Type B pancreatic cell (in vitro differentiated cells): ENCODE measurements at regions not wholly inside any gene's neighbourhood (a gene's known extent, or its start where the extent isn't known, plus 50 kb on each side); places are given as distances from the start of the nearest gene placed in this dataset.
"Not testable (repeated sequence)": the region's sequence is repeated elsewhere in the genome, so short reads cannot be mapped to it uniquely, and the experiment has no call there.

Experiments used
- DNase-seq: peaks from one replicate; pipeline ENCODE4 v3.0.0; 2021; ENCODE audit warnings: mixed read lengths; ENCODE audit not compliant: unreplicated experiment; ENCODE audit errors: extremely low spot score
- H3K27ac Mint-ChIP-seq: 2 replicates; pipeline ENCODE4 v1.8.0; 2021; ENCODE audit warnings: mild to moderate bottlenecking, mixed read lengths
- H3K27me3 Mint-ChIP-seq: 2 replicates; pipeline ENCODE4 v1.8.0; 2021; ENCODE audit warnings: mixed read lengths
- H3K36me3 Mint-ChIP-seq: 2 replicates; pipeline ENCODE4 v1.8.0; 2021; ENCODE audit warnings: mixed read lengths
- H3K4me1 Mint-ChIP-seq: one replicate; pipeline ENCODE4 v1.8.0; 2021; ENCODE audit warnings: mixed read lengths; ENCODE audit not compliant: unreplicated experiment
- H3K4me3 Mint-ChIP-seq: 2 replicates; pipeline ENCODE4 v1.8.0; 2021; ENCODE audit warnings: mild to moderate bottlenecking, mixed read lengths
- H3K9me3 Mint-ChIP-seq: 2 replicates; pipeline ENCODE4 v1.8.0; 2021; ENCODE audit warnings: mixed read lengths
- TF ChIP-seq, protein P1 (sequence below): fragments of 200-600 bp; sonication (generic); conservative IDR thresholded peaks from 2 replicates; pipeline ENCODE4 v1.5.0; 2021; ENCODE audit warnings: antibody characterized with exemption, mild to moderate bottlenecking

- no peaks in the 10 kb centered on the region for H3K27me3 Mint-ChIP-seq
- H3K36me3 Mint-ChIP-seq, result peaks cover 32% of the 10 kb centered on the region
- DNase-seq, result no peak
- TF ChIP-seq, protein P1, sequence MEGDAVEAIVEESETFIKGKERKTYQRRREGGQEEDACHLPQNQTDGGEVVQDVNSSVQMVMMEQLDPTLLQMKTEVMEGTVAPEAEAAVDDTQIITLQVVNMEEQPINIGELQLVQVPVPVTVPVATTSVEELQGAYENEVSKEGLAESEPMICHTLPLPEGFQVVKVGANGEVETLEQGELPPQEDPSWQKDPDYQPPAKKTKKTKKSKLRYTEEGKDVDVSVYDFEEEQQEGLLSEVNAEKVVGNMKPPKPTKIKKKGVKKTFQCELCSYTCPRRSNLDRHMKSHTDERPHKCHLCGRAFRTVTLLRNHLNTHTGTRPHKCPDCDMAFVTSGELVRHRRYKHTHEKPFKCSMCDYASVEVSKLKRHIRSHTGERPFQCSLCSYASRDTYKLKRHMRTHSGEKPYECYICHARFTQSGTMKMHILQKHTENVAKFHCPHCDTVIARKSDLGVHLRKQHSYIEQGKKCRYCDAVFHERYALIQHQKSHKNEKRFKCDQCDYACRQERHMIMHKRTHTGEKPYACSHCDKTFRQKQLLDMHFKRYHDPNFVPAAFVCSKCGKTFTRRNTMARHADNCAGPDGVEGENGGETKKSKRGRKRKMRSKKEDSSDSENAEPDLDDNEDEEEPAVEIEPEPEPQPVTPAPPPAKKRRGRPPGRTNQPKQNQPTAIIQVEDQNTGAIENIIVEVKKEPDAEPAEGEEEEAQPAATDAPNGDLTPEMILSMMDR, result no peak
- H3K27ac Mint-ChIP-seq, result no peak overlapping the region
- H3K9me3 Mint-ChIP-seq, result no peaks in the 10 kb centered on the region
- no peaks in the 10 kb centered on the region for H3K4me1 Mint-ChIP-seq
- no peak overlapping the region for H3K4me3 Mint-ChIP-seq
Measured at GRCh38 chr6:144493035-144493910, 208.1 kb downstream of the UTRN start.

DNA sequence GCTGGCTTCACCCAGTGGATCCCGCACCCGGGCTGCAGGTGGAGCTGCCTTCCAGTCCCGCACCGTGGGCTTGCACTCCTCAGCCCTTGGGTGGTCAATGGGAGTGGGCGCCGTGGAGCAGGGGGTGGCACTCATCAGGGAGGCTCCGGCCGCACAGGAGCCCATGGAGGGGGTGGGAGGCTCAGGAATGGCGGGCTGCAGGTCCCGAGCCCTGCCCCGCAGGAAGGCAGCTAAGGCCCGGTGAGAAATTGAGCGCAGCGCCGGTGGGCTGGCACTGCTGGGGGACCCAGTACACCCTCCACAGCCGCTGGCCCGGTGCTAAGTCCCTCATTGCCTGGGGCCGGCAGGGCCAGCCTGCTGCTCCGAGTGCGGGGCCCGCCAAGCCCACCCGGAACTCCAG is 209.9 kb downstream of the UTRN start:
- not testable (repeated sequence) for H3K4me1 Mint-ChIP-seq, H3K27me3 Mint-ChIP-seq, H3K4me3 Mint-ChIP-seq, H3K9me3 Mint-ChIP-seq, H3K27ac Mint-ChIP-seq, DNase-seq
- peaks cover 34% of the 10 kb centered on the region for H3K36me3 Mint-ChIP-seq

DNA sequence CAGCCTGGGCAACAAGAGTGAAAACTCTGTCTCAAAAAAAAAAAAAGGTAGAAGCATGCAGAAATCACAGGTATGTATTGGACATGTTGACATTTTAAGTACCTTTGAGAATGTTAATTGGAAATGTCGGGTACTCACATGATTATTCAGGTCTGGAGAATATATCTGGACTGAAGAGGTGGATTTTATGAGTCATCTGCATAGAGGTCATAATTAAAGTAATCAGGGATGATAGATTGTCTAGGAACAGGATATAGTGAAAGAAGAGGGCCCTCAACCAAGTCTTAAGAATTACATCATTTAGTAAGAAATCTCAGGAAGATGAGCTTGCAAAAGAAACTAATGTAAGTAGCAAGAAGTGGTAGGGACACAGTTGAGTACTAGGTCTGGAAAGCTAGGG is 212.5 kb downstream of the UTRN start:
- TF ChIP-seq, protein P1, result no peak
- Mint-ChIP-seq H3K4me3 (no peak overlapping the region), H3K9me3 (no peaks in the 10 kb centered on the region), H3K36me3 (peaks cover 27% of the 10 kb centered on the region), H3K4me1 (no peaks in the 10 kb centered on the region), H3K27me3 (no peaks in the 10 kb centered on the region), H3K27ac (no peak overlapping the region)
- no peak for DNase-seq

DNA sequence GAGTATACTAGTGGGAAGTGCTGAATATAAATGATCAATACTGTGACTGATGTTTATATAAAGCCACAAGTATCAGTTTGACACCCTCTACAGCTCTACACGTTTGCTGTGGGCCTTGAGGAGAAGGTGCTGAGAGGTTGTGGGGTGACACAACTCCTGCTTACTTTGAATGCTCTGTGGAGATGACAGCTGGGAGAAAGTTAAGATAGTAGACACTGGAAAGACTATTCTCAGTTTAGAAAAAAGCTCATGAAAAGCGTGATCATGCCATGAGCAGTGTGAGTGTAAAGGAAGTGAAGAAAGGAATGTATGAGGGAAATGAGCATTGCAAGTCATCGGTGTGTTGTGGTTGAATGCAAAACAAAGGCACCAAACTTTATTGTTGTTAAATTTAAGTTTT is 215.8 kb downstream of the UTRN start:
- no peak for DNase-seq
- TF ChIP-seq, protein P1, result no peak
- Mint-ChIP-seq H3K4me3 (no peak overlapping the region), H3K27me3 (no peaks in the 10 kb centered on the region), H3K9me3 (peaks cover 7% of the 10 kb centered on the region), H3K36me3 (peaks cover 54% of the 10 kb centered on the region), H3K27ac (peak overlapping the region; percentile 20), H3K4me1 (no peaks in the 10 kb centered on the region)

DNA sequence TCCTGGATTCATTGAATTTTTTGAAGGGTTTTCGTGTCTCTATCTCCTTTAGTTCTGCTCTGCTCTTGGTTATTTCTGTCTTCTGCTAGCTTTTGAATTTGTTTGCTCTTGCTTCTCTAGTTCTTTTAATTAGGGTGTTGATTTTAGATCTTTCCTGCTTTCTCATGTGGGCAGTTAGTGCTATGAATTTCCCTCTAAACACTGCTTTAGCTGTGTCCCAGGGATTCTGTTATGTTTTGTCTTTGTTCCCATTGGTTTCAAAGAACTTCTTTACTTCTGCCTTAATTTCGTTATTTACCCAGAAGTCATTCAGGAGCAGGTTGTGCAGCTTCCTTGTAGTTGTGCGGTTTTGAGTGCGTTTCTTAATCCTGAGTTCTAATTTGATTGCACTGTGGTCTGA is 220.1 kb downstream of the UTRN start:
- not testable (repeated sequence) for H3K9me3 Mint-ChIP-seq
- H3K36me3 Mint-ChIP-seq, result peaks cover 46% of the 10 kb centered on the region

GRCh38 chr6:144506051-144506450 is 220.9 kb downstream of the UTRN start:
- H3K27ac Mint-ChIP-seq, DNase-seq, H3K27me3 Mint-ChIP-seq, H3K9me3 Mint-ChIP-seq, H3K4me1 Mint-ChIP-seq, H3K4me3 Mint-ChIP-seq: not testable (repeated sequence)
- peaks cover 42% of the 10 kb centered on the region for H3K36me3 Mint-ChIP-seq

More for the DNA sequence above, 220.1 kb downstream of the UTRN start:
- not testable (repeated sequence) for DNase-seq, H3K27me3 Mint-ChIP-seq, H3K4me3 Mint-ChIP-seq, H3K4me1 Mint-ChIP-seq, H3K27ac Mint-ChIP-seq

GRCh38 chr6:144507772-144508312 is 222.7 kb downstream of the UTRN start:
- not testable (repeated sequence) for H3K4me3 Mint-ChIP-seq, H3K27me3 Mint-ChIP-seq, H3K4me1 Mint-ChIP-seq, H3K27ac Mint-ChIP-seq, H3K9me3 Mint-ChIP-seq, DNase-seq
- H3K36me3 Mint-ChIP-seq, result peaks cover 36% of the 10 kb centered on the region
